ENCODE measurements at regions not wholly inside any gene's neighbourhood (a gene's known extent, or its start where the extent isn't known, plus 50 kb on each side); places are given as distances from the start of the nearest gene placed in this dataset.

DNA sequence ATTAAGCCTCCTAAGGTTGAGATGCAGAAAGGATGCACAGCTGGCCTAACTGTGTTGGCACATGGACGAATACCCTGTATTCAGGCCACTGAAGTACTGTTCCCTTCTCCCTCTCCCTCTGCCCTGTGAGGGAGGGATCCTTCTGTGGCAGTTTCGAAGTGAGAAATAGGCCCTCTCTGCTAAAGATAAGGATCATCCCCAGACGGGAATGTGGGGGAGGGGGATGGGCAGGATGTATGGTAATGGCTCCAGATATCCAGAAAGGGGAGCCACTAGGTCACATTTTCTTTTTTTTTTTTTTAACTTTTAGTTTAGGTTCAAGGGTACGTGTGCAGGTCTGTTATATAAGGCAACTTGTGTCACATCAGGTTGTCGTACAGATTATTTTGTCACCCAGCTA is 463.1 kb downstream of the TBL1XR1 start:
- H3K9me3 ChIP-seq (ENCODE audit: low read depth, low read length, poor library complexity, severe bottlenecking) = no peaks in the 10 kb centered on the region
- ChIA-PET CTCF (no interaction called here), POLR2A (ENCODE audit: low non-redundant PET) (no interaction called here)
- no peaks in the 10 kb centered on the region for H3K4me1 ChIP-seq (ENCODE audit: insufficient read depth, low read length, poor library complexity, severe bottlenecking)
- no peak for TF ChIP-seq EZH2 (IDR thresholded peaks at IDR 0.05; ENCODE audit: borderline replicate concordance, low read depth, low read length, poor library complexity, severe bottlenecking)
- TF ChIP-seq, protein P1, sequence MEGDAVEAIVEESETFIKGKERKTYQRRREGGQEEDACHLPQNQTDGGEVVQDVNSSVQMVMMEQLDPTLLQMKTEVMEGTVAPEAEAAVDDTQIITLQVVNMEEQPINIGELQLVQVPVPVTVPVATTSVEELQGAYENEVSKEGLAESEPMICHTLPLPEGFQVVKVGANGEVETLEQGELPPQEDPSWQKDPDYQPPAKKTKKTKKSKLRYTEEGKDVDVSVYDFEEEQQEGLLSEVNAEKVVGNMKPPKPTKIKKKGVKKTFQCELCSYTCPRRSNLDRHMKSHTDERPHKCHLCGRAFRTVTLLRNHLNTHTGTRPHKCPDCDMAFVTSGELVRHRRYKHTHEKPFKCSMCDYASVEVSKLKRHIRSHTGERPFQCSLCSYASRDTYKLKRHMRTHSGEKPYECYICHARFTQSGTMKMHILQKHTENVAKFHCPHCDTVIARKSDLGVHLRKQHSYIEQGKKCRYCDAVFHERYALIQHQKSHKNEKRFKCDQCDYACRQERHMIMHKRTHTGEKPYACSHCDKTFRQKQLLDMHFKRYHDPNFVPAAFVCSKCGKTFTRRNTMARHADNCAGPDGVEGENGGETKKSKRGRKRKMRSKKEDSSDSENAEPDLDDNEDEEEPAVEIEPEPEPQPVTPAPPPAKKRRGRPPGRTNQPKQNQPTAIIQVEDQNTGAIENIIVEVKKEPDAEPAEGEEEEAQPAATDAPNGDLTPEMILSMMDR (conservative IDR thresholded peaks at IDR 0.05; ENCODE audit: low read depth, low read length) = no peak
- H3K27ac ChIP-seq (ENCODE audit: low read depth, low read length, poor library complexity, severe bottlenecking) = no peak overlapping the region
- H3K4me3 ChIP-seq (ENCODE audit: low read depth, low read length, poor library complexity, severe bottlenecking) = no peak overlapping the region
- DNase-seq (ENCODE audit: low spot score) = peak; percentile 6
- BruUV-seq (replicated peaks) = no TSS peak
- H3K27me3 ChIP-seq (replicated peaks; ENCODE audit: insufficient read depth, low read depth, low read length, poor library complexity) = no peaks in the 10 kb centered on the region
- intact Hi-C loops (cut with micrococcal nuclease; ENCODE audit: unreplicated experiment) = no loop called here
- no peaks in the 10 kb centered on the region for H3K36me3 ChIP-seq (ENCODE audit: insufficient read depth, low read length, poor library complexity, severe bottlenecking)

DNA sequence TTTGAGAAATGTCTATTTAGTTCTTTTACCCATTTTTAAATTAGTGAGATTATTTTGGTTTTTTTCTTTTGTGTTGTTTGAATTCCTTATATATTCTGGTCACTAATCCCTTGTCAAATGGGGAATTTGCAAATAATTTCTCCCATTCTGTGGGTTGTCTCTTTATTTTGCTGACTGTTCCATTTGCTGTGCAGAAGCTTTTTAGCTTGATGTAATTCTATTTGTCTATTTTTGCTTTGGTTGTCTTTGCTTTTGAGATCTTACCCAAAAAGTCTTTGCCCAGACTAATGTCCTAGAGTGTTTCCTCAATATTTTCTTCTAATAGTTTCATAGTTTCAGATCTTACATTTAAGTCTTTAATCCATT is 472.9 kb downstream of the TBL1XR1 start:
- TF ChIP-seq EZH2 (IDR thresholded peaks at IDR 0.05; ENCODE audit: borderline replicate concordance, low read depth, low read length, poor library complexity, severe bottlenecking) = no peak
- TF ChIP-seq, protein P1 (conservative IDR thresholded peaks at IDR 0.05; ENCODE audit: low read depth, low read length) = no peak
- Histone ChIP-seq H3K36me3 (ENCODE audit: insufficient read depth, low read length, poor library complexity, severe bottlenecking) (no peaks in the 10 kb centered on the region), H3K4me3 (ENCODE audit: low read depth, low read length, poor library complexity, severe bottlenecking) (no peak overlapping the region), H3K4me1 (ENCODE audit: insufficient read depth, low read length, poor library complexity, severe bottlenecking) (no peaks in the 10 kb centered on the region), H3K27ac (ENCODE audit: low read depth, low read length, poor library complexity, severe bottlenecking) (no peak overlapping the region), H3K9me3 (ENCODE audit: low read depth, low read length, poor library complexity, severe bottlenecking) (no peaks in the 10 kb centered on the region), H3K27me3 (replicated peaks; ENCODE audit: insufficient read depth, low read depth, low read length, poor library complexity) (no peaks in the 10 kb centered on the region)
- no TSS peak for BruUV-seq (replicated peaks)
- ChIA-PET CTCF (no interaction called here), POLR2A (ENCODE audit: low non-redundant PET) (no interaction called here)
- DNase-seq (ENCODE audit: low spot score) = no peak
- intact Hi-C loops (cut with micrococcal nuclease; ENCODE audit: unreplicated experiment) = no loop called here

DNA sequence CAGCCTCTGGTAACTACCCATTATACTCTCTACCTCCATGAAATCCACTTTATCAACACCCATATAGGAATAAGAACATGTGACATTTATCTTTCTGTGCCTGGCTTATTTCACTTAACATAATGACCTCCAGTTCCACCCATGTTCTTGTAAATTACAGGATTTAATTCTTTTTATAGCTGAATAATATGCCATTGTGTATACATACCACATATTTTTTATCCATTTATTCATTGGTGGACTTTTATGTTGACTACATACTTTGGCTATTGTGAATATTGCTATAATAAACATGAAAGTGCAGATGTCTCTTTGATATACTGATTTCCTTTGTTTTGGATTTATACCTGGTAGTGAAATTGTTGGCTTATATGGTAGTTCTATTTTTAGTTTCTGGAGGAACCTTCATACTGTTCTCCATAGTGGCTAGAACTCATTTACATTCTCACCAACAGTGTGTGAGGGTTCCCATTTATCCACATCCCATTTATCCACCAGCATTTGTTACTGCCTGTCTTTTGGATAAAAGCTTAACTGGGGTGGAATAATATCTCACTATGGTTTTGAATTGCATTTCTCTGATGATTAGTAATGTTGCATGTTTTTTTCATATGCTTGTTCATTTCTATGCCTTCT is 473.4 kb downstream of the TBL1XR1 start:
- no peaks in the 10 kb centered on the region for H3K36me3 ChIP-seq (ENCODE audit: insufficient read depth, low read length, poor library complexity, severe bottlenecking)
- no peaks in the 10 kb centered on the region for H3K27me3 ChIP-seq (replicated peaks; ENCODE audit: insufficient read depth, low read depth, low read length, poor library complexity)
- DNase-seq (ENCODE audit: low spot score) = no peak
- H3K9me3 ChIP-seq (ENCODE audit: low read depth, low read length, poor library complexity, severe bottlenecking) = no peaks in the 10 kb centered on the region
- no TSS peak for BruUV-seq (replicated peaks)
- POLR2A ChIA-PET (ENCODE audit: low non-redundant PET) = no interaction called here
- H3K27ac ChIP-seq (ENCODE audit: low read depth, low read length, poor library complexity, severe bottlenecking) = no peak overlapping the region
- H3K4me1 ChIP-seq (ENCODE audit: insufficient read depth, low read length, poor library complexity, severe bottlenecking) = no peaks in the 10 kb centered on the region
- TF ChIP-seq, protein P1 (conservative IDR thresholded peaks at IDR 0.05; ENCODE audit: low read depth, low read length) = no peak
- TF ChIP-seq EZH2 (IDR thresholded peaks at IDR 0.05; ENCODE audit: borderline replicate concordance, low read depth, low read length, poor library complexity, severe bottlenecking) = no peak
- H3K4me3 ChIP-seq (ENCODE audit: low read depth, low read length, poor library complexity, severe bottlenecking) = no peak overlapping the region
- intact Hi-C loops (cut with micrococcal nuclease; ENCODE audit: unreplicated experiment) = no loop called here
- CTCF ChIA-PET = no interaction called here
